ENCODE measurements at regions not wholly inside any gene's neighbourhood (a gene's known extent, or its start where the extent isn't known, plus 50 kb on each side); places are given as distances from the start of the nearest gene placed in this dataset.
"Not testable (repeated sequence)": the region's sequence is repeated elsewhere in the genome, so short reads cannot be mapped to it uniquely, and the experiment has no call there.

GRCh38 chr7:106518967-106519366, 142.0 kb downstream of the CCDC71L start:
- no peak overlapping the region for H3K4me3 Mint-ChIP-seq
- ATAC-seq = no peak
- no peak overlapping the region for H3K27ac Mint-ChIP-seq
- intact Hi-C loops (cut with DNase I, micrococcal nuclease) = no loop called here
- no peaks in the 10 kb centered on the region for H3K9me3 Mint-ChIP-seq (ENCODE audit: low read depth)
- CTCF ChIA-PET = no interaction called here
- H3K4me1 Mint-ChIP-seq = peaks cover 7% of the 10 kb centered on the region
- POLR2A ChIA-PET = no interaction called here
- H3K27me3 Mint-ChIP-seq = peaks cover 31% of the 10 kb centered on the region
- no peaks in the 10 kb centered on the region for H3K36me3 Mint-ChIP-seq (ENCODE audit: low read depth)
- no peak for DNase-seq

DNA sequence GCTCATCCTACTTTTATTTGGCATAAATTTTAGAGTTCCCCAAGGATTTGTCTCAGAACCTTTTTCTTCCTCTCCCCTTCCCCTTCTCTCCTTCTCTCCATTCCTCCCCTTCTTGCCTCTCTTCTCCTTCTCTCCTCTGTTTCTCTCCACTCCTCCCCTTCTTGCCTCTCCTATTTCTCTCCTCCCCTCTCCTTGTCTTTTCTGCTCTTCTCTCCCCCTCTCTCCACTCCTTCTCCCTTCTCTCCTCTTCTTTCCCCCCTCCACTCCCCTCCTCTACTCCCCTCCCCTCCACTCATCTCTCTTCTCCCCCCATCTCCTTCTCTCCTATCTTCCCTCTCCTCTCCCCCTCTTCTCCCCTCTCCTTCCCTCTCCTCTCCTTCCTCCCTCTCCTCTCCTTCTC, 142.7 kb downstream of the CCDC71L start:
- Mint-ChIP-seq H3K27me3 (peaks cover 29% of the 10 kb centered on the region), H3K4me1 (peaks cover 5% of the 10 kb centered on the region), H3K9me3 (ENCODE audit: low read depth) (no peaks in the 10 kb centered on the region), H3K36me3 (ENCODE audit: low read depth) (no peaks in the 10 kb centered on the region), H3K27ac (no peak overlapping the region), H3K4me3 (no peak overlapping the region)
- CTCF ChIA-PET = no interaction called here
- ATAC-seq = no peak
- POLR2A ChIA-PET = no interaction called here
- DNase-seq = no peak
- intact Hi-C loops (cut with DNase I, micrococcal nuclease) = no loop called here

DNA sequence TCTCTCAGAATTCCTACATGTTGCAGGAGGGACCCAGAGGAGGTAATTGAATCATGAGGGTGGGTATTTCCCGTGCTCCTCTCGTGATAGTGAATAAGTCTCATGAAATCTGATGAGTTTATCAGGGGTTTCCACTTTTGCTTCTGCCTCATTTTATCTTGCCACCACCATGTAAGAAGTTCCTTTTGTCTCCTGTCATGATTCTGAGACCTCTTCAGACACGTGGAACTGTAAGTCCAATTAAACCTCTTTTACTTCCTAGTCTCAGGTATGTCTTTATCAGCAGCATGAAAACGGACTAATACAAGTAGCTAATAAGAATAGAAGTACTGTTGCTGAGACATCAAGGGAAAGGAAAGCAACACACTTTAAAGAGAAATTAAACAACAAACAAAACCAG, 143.4 kb downstream of the CCDC71L start:
- Mint-ChIP-seq H3K4me3 (no peak overlapping the region), H3K36me3 (ENCODE audit: low read depth) (no peaks in the 10 kb centered on the region), H3K27me3 (peaks cover 29% of the 10 kb centered on the region), H3K4me1 (peaks cover 5% of the 10 kb centered on the region), H3K27ac (no peak overlapping the region), H3K9me3 (ENCODE audit: low read depth) (no peaks in the 10 kb centered on the region)
- no peak for DNase-seq
- ChIA-PET POLR2A (no interaction called here), CTCF (interaction anchor here (0.5 kb wide), 1 partner anchor 137 kb away, joined by 3 read pairs; no protein-coding TSS in a partner anchor)
- no peak for ATAC-seq
- intact Hi-C loops (cut with DNase I, micrococcal nuclease) = no loop called here

- CTCF ChIA-PET = interaction anchor here (0.7 kb wide), 1 partner anchor 348 kb away, joined by 5 read pairs; no protein-coding TSS in a partner anchor
- POLR2A ChIA-PET = no interaction called here
Observed at GRCh38 chr7:106515321-106515720, 145.6 kb downstream of the CCDC71L start.

DNA sequence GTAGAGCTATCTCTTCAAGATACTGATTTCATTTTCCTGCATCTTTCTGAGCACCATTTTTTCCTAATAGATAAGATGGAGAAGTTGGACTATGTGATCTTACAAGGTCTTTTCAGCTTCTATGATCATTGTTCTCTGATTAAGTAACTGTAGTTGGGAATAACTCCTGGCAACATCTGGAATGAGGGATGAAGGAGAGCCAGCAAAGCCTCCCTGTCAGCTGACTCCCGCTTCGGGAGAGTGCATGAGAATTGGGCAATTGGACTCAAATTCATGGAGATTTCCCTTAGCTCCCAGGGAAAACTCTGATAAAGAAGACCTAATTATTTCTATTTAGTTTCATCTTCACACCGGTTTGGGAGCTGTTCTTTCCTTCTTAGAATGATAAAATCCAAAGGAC, 146.1 kb downstream of the CCDC71L start:
- ChIA-PET POLR2A (no interaction called here), CTCF (interaction anchor here (0.7 kb wide), 1 partner anchor 348 kb away, joined by 5 read pairs; no protein-coding TSS in a partner anchor)
- DNase-seq (no peak), ATAC-seq (no peak)
- peaks cover 5% of the 10 kb centered on the region for H3K4me1 Mint-ChIP-seq
- no peak overlapping the region for H3K27ac Mint-ChIP-seq
- no peak overlapping the region for H3K4me3 Mint-ChIP-seq
- no peaks in the 10 kb centered on the region for H3K9me3 Mint-ChIP-seq (ENCODE audit: low read depth)
- intact Hi-C loops (cut with DNase I, micrococcal nuclease) = no loop called here
- H3K36me3 Mint-ChIP-seq (ENCODE audit: low read depth) = no peaks in the 10 kb centered on the region
- peaks cover 31% of the 10 kb centered on the region for H3K27me3 Mint-ChIP-seq

More at GRCh38 chr7:106515321-106515720, 145.6 kb downstream of the CCDC71L start:
- no peak for DNase-seq
- no peak overlapping the region for H3K27ac Mint-ChIP-seq
- H3K9me3 Mint-ChIP-seq (ENCODE audit: low read depth) = no peaks in the 10 kb centered on the region
- peaks cover 5% of the 10 kb centered on the region for H3K4me1 Mint-ChIP-seq
- H3K27me3 Mint-ChIP-seq = peaks cover 32% of the 10 kb centered on the region
- no peak for ATAC-seq
- no peaks in the 10 kb centered on the region for H3K36me3 Mint-ChIP-seq (ENCODE audit: low read depth)
- no peak overlapping the region for H3K4me3 Mint-ChIP-seq
- intact Hi-C loops (cut with DNase I, micrococcal nuclease) = no loop called here

DNA sequence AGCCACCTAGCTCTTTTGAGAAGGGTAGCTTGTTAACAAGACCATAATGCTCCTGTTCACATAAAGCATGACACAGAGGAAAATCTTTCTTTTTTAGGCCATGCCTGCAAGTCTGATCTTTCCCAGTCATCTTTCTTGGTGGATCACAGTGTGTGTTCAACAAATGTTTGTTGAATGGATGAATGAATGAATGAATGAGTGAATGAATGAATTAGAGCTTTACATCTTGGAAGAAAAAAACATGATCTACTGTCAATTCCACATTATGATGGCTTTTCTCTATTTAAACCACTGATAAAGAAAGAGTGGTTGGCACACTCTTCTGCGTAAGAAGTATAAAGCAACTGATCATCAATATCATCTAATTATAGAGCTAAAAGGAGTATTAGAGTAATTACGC, 148.7 kb downstream of the CCDC71L start:
- CTCF ChIA-PET = interaction anchor here (0.5 to 1.3 kb wide), 4 partner anchors 40 to 537 kb away, joined by 3 to 4 read pairs (median 3); no protein-coding TSS in a partner anchor
- no peak overlapping the region for H3K27ac Mint-ChIP-seq

GRCh38 chr7:106504645-106505044, 156.3 kb downstream of the CCDC71L start:
- Mint-ChIP-seq H3K36me3 (ENCODE audit: low read depth) (peaks cover 2% of the 10 kb centered on the region), H3K4me3 (peak overlapping the region; percentile 13), H3K27ac (peak overlapping the region; percentile 74), H3K4me1 (peaks cover 21% of the 10 kb centered on the region), H3K27me3 (peaks cover 6% of the 10 kb centered on the region), H3K9me3 (ENCODE audit: low read depth) (peaks cover 6% of the 10 kb centered on the region)
- ChIA-PET POLR2A (no interaction called here), CTCF (interaction anchor here (0.8 kb wide), 1 partner anchor 32 kb away, joined by 3 read pairs; no protein-coding TSS in a partner anchor)
- intact Hi-C loops (cut with DNase I, micrococcal nuclease) = no loop called here
- DNase-seq (peak; percentile 23), ATAC-seq (peak; percentile 79)

More for the DNA sequence above, 148.7 kb downstream of the CCDC71L start:
- POLR2A ChIA-PET = interaction anchor here (0.6 kb wide), 1 partner anchor 28 kb away, joined by 3 read pairs; no protein-coding TSS in a partner anchor
- H3K4me1 Mint-ChIP-seq = no peaks in the 10 kb centered on the region
- intact Hi-C loops (cut with DNase I, micrococcal nuclease) = no loop called here
- H3K9me3 Mint-ChIP-seq (ENCODE audit: low read depth) = no peaks in the 10 kb centered on the region
- no peaks in the 10 kb centered on the region for H3K36me3 Mint-ChIP-seq (ENCODE audit: low read depth)
- no peak for ATAC-seq
- no peak overlapping the region for H3K4me3 Mint-ChIP-seq
- peaks cover 22% of the 10 kb centered on the region for H3K27me3 Mint-ChIP-seq
- no peak for DNase-seq

DNA sequence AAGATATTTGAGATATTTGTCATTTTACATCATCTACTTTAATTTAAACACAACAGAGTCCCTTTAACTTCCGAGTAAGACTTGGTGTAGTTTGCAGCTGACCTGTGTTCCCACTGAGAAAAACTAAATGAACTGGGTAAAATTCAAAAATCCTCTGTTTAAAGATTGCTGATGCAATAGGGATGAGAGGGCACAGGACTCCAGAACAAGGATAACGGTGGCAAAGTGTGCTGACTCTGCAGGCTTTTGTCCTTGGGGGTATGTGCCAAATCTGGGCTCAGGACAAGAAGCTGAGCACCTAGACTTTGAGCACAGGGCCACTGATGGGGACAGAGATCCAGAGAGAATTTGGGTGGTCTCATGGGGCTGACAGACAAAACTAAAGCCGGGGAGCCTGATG, 156.8 kb downstream of the CCDC71L start:
- ATAC-seq (no peak), DNase-seq (no peak)
- Mint-ChIP-seq H3K4me1 (peaks cover 21% of the 10 kb centered on the region), H3K4me3 (peak overlapping the region; percentile 13), H3K27me3 (peaks cover 3% of the 10 kb centered on the region), H3K9me3 (ENCODE audit: low read depth) (peaks cover 6% of the 10 kb centered on the region), H3K27ac (peak overlapping the region; percentile 74), H3K36me3 (ENCODE audit: low read depth) (peaks cover 2% of the 10 kb centered on the region)
- ChIA-PET POLR2A (no interaction called here), CTCF (interaction anchor here (0.8 kb wide), 1 partner anchor 32 kb away, joined by 3 read pairs; no protein-coding TSS in a partner anchor)
- intact Hi-C loops (cut with DNase I, micrococcal nuclease) = no loop called here

- intact Hi-C loops (cut with DNase I, micrococcal nuclease) = no loop called here
- Mint-ChIP-seq H3K27ac (no peak overlapping the region), H3K4me1 (peaks cover 21% of the 10 kb centered on the region), H3K4me3 (no peak overlapping the region), H3K27me3 (peaks cover 3% of the 10 kb centered on the region), H3K9me3 (ENCODE audit: low read depth) (peaks cover 6% of the 10 kb centered on the region), H3K36me3 (ENCODE audit: low read depth) (peaks cover 2% of the 10 kb centered on the region)
- no peak for DNase-seq
- no peak for ATAC-seq
- POLR2A ChIA-PET = no interaction called here
- CTCF ChIA-PET = no interaction called here
Observed at GRCh38 chr7:106503626-106504025, 157.3 kb downstream of the CCDC71L start.

DNA sequence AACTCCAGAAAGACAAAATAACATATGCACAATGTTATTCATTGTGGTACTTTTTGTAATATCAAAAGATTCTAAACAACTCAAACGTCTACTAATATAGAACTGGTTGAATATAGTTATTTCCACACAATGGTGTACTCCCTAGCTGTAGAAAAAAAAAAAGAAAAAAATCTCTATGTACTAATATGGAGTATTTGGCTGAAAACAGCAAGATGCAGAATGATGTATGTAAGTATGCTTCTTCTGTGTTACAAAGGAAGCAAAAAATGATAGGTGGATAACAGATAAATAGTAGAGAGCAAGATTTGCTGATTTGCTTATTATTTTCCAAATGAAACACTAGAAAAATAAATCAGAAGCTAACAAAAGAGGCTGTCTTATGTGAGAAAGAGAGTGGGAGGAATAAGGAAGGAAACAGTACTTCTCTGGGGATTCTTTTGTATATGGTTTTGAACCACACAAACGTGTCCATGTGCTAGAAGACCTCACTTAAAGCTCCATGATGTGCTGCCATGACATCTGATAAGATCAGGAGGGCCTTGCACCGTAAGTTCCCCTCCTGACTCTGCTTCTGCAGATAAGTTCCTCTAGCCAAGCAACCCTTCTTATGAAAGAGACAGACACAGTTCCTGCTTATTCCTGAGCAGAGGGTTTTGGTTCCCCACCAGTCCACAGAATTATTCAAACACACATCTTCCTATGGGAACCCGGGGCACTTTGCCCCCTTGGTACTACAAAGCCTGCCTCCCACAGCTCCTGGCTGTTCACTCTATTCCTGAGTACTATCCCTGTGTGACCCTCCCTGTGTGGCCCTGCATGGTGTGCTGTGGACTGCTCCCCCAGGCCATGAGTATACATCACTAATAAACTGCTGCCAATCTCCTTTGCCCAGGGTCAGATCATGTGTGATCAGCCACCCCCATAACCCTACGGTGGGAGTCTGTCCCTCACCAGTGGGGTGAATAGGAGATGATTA, 159.1 kb downstream of the CCDC71L start:
- DNase-seq = no peak
- ATAC-seq = peak; percentile 19
- H3K4me1 Mint-ChIP-seq = peaks cover 19% of the 10 kb centered on the region
- ChIA-PET CTCF (interaction anchor here (0.7 kb wide), 1 partner anchor 57 kb away, joined by 3 read pairs; no protein-coding TSS in a partner anchor), POLR2A (no interaction called here)
- H3K9me3 Mint-ChIP-seq (ENCODE audit: low read depth) = peaks cover 6% of the 10 kb centered on the region
- peaks cover 2% of the 10 kb centered on the region for H3K36me3 Mint-ChIP-seq (ENCODE audit: low read depth)
- intact Hi-C loops (cut with DNase I, micrococcal nuclease) = no loop called here
- H3K27me3 Mint-ChIP-seq = peaks cover 1% of the 10 kb centered on the region
- no peak overlapping the region for H3K4me3 Mint-ChIP-seq
- H3K27ac Mint-ChIP-seq = no peak overlapping the region

DNA sequence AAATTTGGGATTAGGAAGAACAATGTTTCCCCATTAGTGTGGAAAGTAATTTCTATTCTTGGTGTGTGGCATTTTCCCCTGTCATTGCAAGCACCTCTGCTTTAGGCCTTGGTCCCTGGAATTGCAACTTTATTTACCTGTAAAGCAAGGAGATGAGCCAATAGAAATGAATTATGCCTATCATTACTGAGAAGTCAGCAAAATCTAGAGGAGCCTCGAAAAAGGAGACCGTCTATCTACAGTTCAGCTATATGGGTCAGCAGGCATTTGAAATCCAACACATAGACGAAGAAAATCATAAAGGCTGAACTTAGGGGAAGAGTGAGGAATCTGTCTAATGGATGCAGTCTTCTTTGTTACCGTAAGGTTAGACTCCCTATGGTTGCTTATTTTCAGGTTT, 161.1 kb downstream of the CCDC71L start:
- DNase-seq (no peak), ATAC-seq (no peak)
- Mint-ChIP-seq H3K4me1 (peaks cover 16% of the 10 kb centered on the region), H3K27ac (no peak overlapping the region), H3K4me3 (no peak overlapping the region), H3K36me3 (ENCODE audit: low read depth) (peaks cover 4% of the 10 kb centered on the region), H3K27me3 (peaks cover 15% of the 10 kb centered on the region), H3K9me3 (ENCODE audit: low read depth) (peaks cover 13% of the 10 kb centered on the region)
- ChIA-PET CTCF (no interaction called here), POLR2A (no interaction called here)
- intact Hi-C loops (cut with DNase I, micrococcal nuclease) = no loop called here

DNA sequence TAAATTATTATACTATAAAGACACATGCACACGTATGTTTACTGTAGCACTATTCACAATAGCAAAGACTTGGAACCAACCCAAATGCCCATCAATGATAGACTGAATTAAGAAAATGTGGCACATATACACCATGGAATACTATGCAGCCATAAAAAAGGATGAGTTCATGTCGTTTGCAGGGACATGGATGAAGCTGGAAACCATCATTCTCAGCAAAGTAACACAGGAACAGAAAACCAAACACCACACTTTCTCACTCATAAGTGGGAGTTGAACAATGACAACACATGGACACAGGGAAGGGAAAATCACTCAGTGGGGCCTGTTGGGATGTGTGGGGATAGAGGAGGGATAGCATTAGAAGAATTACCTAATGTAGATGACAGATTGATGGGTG, 163.0 kb downstream of the CCDC71L start:
- CTCF ChIA-PET; H3K27ac Mint-ChIP-seq; H3K4me3 Mint-ChIP-seq; H3K36me3 Mint-ChIP-seq (ENCODE audit: low read depth); H3K9me3 Mint-ChIP-seq (ENCODE audit: low read depth); H3K4me1 Mint-ChIP-seq; DNase-seq; intact Hi-C loops (cut with DNase I, micrococcal nuclease); POLR2A ChIA-PET; ATAC-seq: not testable (repeated sequence)
- peaks cover 23% of the 10 kb centered on the region for H3K27me3 Mint-ChIP-seq

Measured in activated CD4-positive, alpha-beta T cell treated with anti-CD3 and anti-CD28 coated beads for 36 hours (primary cell).